NCI-H187 (cell line): ENCODE measurements at regions not wholly inside any gene's neighbourhood (a gene's known extent, or its start where the extent isn't known, plus 50 kb on each side); places are given as distances from the start of the nearest gene placed in this dataset.
"Not testable (repeated sequence)": the region's sequence is repeated elsewhere in the genome, so short reads cannot be mapped to it uniquely, and the experiment has no call there.

Experiments
- DNase-seq, 2 experiments: peaks; one replicate each; lab custom pipeline; 2025; lab: John Stamatoyannopoulos, UW

DNA sequence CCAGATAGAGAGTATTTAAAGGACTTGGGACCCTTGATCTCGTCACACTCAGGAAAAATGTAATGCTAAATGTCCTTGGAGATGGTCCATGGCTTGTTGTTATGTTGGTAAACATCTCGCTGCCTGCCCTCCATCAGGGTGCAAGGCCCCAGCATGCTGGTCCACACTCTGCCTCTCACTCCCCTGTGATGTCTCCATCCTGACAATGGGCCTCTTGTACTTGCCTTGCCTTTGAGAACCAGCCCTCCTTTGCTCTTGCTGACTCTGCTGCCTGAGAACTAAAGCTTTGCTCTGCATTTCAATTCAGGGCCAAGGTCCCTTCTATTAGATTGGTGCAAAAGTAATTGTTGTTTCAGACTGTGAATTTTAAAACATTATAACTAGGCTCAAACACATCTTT, 131.0 kb upstream of the LMNTD1 start:
- DNase-seq, result no peak

DNA sequence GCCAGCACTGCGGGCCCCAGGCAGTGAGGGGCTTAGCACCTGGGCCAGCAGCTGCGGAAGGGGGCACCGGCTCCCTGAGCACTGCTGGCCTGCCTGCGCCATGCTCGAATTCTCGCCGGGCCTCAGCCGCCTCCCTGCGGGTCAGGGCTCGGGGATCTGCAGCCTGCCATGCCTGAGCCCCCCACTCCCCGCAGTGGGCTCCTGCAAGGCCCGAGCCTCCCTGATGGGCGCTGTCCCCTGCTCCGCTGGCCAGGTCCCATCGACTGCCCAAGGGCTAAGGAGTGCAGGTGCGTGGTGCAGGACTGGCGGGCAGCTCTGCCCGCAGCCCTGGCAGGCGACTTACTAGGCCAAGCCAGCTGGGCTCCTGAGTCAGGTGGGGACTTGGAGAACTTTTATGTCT, 133.3 kb upstream of the LMNTD1 start:
- no peak for DNase-seq

DNA sequence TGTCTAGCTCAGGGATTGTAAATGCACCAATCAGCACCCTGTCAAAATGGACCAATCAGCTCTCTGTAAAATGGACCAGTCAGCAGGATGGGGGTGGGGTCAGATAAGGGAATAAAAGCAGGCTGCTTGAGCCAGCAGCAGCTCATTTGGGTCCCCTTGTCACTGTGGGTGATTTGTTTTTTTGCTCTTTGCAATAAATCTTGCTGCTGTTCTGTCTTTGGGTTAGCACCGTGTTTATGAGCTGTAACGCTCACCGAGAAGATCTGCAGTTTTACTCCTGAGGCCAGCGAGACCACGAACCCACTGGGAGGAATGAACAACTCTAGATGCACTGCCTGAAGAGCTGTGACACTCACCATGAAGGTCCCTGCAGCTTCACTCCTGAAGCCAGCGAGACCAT, 134.1 kb upstream of the LMNTD1 start:
- no peak for DNase-seq

DNA sequence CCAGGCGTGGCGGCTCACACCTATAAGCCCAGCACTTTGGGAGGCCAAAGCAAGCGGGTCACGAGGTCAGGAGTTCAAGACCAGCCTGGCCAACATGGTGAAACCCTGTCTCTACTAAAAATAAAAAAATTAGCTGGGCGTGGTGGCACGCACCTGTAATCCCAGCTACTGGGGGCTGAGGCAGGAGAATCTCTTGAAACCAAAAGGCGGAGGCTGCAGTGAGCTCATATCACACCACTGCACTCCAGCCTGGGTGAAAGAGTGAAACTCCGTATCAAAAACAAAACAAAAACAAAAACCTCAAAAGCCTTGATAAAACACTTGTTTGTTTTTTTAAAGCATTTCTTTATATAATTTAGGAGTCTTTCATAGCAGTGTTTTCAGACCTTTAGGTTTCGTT, 135.8 kb upstream of the LMNTD1 start:
- DNase-seq, result not testable (repeated sequence)

DNA sequence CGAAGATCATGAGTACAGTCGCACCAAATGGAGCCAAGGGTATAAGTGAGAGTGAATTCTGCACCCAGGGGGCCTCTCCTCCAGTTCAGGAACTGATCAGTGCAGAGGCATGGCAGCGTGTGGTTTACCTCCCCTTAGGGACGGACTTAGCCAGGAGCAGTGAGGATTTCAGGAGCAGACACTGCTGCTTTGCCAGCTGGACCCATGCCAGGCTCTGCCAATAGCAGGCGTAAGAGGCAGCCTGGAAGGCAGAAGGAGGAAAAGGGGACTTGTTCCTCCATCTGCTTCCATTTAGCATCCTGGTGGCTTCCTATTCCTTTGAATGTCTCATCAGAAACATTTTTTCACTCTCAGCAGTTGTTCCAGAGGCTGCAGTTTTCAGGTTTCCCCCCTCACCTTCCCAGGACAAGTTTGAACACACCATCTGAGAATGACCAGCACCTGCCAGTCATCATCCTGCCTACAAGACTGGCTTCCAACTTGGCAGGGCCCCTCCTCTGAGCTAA, 137.0 kb upstream of the LMNTD1 start:
- no peak for DNase-seq

DNA sequence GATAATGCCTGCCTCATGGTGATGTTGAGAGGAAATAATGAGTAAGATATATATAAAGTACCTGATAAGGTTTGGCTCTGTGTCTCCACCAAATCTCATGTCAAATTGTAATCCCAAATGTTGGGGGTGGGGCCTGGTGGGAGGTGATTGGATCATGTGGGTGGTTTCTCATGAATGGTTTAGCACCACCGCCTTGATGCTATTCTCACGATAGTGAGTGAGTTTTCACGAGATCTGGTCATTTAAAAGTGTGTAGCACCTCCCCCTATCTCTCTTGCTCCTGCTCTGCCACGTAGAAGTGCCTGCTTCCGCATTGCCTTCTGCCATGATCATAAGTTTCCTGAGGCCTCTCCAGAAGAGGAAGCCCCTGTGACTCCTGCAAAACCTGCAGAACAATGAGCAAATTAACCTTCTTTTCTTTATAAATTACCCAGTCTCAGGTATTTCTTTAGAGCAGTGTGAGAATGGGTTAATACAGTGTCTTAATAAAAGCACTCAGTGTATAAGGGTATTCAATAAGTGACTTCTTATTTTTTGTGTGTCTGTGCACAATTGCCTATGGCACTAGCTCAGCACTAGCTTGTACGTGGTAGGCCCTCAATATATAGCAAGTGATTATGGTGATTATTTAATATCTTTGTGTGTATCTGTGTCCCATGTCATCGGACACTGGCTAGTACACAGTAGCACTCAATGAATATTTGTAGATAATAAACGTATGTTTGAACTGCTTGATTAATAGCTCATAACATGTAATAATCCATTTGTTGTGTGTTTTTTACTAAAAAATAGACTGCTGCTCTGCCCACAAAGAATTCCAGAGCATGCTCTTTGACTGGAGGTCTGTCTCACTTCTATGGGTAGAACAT, 138.1 kb upstream of the LMNTD1 start:
- no peak for DNase-seq

DNA sequence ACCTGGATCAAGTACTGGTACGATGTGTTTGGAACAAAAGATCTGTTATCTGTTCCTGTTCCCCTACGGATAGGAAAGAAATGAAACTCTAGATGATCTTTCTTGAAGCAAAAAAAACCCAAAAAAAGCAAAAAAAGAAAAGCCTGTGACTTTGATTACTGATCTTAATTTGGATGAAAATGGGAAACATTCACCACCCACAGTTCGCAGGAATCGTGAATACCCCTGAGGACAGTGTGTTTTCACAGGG, 138.7 kb upstream of the LMNTD1 start:
- no peak for DNase-seq

DNA sequence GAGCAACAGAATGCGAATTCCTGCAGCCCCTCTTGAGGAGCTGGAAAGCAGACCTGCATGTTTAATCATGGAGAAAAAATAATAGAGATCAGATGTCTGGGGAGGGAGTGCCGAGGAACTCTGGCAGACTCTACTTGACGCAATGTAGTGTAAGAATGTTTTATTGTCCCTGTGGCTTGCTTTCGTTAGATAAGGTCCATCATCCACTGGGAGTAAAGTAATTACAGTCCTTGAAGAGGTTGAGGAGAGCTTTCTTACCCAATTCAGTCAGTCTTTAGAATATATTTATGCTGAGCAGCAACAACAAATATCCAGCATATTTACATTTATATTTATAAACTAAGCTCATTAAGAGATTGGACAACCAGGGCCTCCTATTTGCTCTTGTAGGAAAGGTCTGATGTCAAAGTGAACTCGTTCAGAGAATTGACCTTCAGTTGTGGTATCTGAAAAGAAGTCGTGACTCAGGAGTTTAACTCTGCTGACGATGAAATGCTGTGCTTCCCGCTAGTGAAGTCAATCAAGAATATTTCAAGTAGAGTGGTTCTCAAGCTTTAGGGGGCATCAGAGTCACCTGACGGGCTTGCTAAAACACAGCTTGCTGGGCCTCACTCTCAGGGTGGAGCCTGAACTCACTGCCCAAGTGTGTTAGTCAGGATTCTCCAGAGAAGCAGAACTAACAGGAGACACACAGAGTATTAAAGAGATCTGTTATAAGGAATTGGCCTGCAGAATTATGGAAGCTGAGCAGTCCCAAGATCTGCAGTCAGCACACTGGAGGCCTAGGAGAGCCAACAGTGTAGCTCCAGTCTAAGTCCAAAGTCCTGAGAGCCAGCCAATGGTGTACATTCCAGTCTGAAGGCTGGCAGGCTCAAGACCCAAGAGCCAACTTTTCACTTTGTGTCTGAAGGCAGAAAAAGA, 139.3 kb upstream of the LMNTD1 start:
- no peak for DNase-seq

DNA sequence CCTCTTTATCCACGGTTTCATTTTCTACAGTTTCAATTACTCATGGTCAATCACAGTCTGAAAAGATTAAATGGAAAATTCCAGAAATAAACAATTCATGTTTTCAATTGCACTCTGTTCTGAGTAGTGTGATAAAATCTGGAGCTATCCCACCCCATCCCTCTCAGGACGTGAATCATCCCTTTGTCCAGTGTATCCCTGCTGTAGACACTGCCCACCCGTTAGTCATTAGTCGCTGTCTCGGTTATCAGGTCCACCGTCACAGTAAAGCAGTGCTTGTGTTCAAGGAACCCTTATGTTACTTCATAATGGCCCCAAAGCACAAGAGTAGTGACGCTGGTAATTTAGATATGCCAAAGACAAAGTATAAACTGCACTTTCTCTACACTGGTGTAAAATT, 141.0 kb upstream of the LMNTD1 start:
- DNase-seq, result no peak

DNA sequence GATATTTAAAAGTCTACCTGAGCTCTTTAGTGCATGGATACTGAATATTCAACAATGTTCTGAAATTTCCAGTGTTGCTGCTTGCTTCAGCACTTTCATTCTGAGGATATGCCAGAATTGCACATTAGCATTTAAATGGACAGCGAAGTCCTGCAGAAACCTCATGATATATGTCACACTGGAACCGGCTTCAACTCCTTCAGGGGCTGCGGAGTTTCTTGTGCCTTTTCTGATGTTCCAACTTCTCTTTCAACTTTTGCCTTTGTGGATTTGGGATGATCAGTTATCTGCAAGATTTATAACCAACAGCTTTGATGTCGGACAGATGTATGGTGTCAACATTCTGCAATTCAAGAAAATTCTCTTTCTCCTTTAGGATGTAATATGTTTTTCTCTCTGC, 142.5 kb upstream of the LMNTD1 start:
- DNase-seq, result no peak

DNA sequence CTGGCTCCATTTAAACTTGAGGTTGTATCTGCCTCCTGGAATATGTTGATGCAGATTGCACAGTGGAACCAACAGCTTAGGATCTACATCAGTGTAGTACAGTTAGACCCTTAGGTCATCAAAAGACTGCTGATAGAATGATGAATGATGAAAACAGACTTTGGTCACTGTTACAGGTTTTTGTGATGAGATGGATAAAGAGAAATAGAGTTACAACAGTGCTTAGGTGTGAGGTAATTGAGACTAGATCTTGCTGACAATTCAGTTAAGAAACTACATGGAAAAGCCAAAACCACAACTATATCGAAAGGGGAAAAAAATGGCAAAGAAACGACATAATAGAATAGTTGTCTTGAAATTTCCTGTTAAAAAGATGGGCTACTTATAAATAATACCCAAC, 145.7 kb upstream of the LMNTD1 start:
- no peak for DNase-seq

DNA sequence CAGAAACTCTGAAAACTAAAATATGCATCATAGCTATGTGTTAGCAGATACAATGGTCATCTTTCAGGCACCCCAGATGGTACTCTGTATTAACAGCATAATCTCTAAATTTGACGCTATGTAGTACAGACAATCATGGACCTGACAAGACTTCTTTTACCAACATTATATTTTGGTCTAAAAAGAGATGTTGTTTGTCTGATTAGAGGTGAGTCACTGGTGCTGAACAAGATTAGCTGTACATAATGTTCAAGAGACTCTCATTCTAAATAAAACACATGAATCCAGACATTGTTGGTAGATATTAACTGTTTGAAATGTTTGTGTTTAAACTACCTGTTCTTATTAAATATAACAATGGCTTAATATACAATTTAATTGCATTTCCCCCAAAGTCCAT, 146.4 kb upstream of the LMNTD1 start:
- DNase-seq, result no peak

DNA sequence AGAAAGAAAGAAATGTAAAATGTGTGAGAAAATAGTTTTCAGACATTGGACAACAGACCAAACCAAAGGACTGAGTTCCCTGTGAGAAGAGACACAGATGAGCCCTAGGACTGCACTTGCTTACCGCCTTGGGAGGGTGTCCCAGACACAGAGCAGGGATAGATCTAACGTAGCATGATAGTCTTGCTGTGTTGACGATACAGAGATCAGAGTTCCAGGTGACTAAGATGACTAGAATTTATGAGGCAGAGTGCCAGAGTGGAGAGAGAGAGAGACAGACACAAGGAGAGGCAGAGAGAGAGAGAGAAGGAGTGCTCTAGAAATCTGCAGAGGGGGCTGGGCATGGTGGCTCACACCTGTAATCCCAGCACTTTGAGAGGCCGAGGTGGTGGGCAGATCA, 148.2 kb upstream of the LMNTD1 start:
- no peak for DNase-seq

DNA sequence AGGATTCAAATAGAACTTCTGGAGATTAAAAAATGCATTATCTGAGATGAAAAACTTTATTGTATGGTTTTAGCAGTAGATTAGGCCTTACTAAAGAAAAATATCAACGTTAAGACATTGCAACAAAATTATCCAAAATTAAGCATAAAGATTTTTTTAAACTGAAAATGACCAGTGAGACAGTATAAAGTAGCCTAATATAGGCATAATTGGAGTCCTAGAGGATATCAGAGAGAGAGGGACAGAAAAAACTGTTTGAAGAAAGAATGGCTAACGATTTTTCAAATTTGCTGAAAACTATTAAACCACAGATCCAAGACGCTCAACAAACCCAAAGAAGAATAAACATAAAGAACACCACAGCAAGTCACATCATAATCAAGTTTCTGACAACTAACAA, 149.5 kb upstream of the LMNTD1 start:
- no peak for DNase-seq

DNA sequence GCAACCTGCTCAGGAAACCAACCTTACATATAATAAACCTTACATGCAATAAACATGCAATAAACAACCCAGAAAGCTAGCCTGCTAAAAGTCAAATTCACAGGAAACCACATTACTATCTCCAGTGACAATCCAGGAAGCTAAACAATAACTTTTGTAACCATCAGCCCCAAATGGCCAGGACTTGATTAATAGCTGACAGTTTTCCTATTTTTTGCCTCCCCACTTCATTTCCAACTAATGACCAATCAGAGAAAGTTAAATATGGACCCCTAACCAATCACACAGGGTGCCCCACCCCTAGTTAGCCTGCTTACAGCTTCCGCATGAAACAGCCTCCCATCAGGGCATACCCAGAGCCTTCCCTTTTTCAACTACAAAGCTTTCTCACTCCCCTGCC, 152.2 kb upstream of the LMNTD1 start:
- DNase-seq, result no peak

DNA sequence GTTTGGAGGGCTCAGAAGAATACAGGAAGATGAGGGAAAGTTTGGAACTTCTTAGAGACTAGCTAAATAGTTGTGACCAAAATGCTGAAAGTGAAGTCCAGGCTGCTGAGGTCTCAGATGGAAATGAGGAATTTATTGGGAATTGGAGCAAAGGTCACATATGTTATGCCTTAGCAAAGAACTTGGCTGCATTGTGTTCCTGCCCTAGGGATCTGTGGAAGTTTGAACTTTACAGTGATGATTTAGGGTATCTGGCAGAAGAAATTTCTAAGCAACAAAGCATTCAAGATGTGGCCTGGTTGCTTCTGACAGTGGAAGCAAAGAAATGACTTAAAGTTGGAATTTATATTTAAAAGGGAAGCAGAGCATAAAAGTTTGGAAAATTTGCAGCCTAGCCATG, 153.6 kb upstream of the LMNTD1 start:
- DNase-seq, result not testable (repeated sequence)

DNA sequence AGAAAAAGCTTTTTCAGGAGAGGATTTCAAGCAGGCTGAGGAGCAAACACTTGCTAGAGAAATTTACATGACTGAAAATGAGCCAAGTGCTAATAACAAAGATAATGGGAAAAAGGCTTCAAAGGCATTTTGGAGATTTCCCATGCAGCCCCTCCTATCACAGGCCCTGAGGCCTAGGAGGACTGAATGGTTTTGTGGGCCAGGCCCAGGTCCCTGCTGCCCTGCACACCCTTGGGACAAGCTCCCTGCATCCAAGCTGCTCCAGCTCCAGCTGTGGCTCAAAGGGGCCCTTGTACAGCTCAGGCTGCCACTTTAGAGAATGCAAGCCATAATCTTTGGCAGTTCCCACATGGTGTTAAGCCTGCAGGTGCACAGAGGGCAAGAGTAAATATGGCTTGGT, 154.0 kb upstream of the LMNTD1 start:
- DNase-seq, result no peak

DNA sequence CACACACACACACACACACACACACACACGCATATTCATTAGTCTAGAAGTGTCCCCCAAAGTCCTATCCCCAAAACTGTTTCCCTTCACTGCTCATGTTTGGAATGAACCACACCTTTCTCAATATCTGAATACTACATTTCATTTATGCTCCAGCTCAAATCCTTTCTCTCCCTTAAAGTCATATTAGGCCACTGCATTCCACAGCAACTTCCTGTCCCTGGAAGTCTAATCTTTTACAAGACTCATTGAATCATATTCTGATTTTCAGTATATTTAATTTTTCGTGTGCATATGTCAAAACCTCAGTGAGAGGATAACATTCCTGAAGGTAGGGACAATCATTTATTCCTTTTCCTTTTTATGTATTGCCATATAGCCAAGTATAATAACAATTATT, 155.6 kb upstream of the LMNTD1 start:
- no peak for DNase-seq

DNA sequence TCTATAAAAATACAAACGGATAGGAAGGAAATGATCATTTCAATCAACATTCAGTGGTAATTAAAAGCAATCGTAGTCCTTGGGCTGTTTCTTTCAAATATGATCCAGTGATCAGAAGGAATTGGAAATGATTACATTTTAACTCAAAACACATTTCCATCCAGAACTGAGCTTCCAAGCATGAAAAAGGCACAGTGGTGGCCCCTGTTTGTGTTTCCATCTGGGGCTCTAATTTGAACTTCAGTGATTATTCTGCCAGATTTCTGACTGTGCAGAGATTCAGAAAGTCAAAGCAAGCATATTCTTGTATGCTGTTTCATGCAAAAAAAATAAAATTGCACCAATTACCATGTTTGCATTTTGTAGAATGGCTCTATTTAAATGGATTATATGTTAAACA, 157.0 kb upstream of the LMNTD1 start:
- DNase-seq, result no peak

DNA sequence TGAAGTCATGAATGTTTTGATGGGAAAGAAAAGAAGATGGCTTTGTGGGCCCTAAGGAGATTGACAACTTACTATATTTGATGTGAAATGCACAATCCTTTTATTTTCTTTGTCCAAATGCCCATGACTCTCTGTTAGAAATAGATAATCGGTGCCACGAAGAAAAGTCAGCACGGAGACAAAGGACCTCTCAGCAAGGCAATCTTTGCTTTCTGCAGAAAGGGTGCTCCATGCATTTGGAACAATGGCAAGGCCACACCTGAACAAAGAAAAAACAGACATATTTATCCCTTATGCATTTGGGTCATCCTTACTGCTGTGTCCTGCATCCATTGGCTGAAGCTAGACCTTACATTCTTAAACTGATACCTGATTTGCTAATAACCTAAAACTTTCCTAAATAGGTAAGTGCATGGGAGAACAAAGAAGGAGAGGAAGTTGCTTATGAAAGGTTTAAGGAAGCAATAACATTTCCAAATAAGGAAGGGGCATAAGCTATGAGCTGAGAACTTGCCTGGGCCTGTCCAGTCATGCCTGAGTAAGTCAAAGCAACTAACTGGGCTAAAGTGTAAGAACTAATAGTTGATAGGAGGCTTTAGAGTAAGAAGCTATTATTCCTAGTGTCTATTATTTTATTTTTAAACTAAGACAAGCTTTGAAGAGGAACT, 158.0 kb upstream of the LMNTD1 start:
- DNase-seq, result not testable (repeated sequence)

DNA sequence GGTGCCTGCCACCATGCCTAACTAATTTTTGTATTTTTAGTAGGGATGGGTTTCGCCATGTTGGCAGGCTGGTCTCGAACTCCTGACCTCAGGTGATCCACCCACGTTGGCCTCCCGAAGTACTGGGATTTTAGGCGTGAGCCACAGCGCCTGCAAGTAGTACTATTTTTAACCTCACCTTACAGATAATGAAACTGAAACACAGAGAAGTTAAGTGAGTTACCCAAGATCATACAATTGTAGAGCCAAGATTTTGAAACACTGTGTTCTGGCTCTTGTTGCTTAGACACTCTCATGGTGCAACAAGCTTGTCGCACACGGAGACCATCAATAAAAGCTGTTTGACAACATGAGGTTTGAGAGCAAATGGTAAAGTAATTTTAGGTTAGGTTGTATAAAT, 159.1 kb upstream of the LMNTD1 start:
- no peak for DNase-seq

DNA sequence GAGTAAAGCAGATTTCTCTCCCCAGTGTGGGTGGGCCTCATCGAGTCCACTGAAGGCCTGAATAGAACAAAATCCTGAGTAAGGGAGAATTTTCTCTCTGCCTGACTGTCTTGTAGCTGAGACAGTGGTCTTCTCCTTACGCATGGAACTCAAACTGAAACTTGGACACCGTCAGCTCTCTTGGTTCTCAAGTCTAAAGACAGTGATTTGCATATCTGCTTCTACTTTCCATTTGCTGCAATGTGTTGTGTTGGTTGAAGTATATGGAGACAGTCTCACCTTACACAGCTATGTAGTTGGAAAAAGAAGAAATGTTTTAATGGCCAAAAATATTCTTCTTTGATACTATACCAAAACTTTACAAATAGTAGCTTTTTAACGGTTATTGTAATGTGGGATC, 160.2 kb upstream of the LMNTD1 start:
- no peak for DNase-seq
